ENCODE measurements at regions not wholly inside any gene's neighbourhood (a gene's known extent, or its start where the extent isn't known, plus 50 kb on each side); places are given as distances from the start of the nearest gene placed in this dataset.

DNA sequence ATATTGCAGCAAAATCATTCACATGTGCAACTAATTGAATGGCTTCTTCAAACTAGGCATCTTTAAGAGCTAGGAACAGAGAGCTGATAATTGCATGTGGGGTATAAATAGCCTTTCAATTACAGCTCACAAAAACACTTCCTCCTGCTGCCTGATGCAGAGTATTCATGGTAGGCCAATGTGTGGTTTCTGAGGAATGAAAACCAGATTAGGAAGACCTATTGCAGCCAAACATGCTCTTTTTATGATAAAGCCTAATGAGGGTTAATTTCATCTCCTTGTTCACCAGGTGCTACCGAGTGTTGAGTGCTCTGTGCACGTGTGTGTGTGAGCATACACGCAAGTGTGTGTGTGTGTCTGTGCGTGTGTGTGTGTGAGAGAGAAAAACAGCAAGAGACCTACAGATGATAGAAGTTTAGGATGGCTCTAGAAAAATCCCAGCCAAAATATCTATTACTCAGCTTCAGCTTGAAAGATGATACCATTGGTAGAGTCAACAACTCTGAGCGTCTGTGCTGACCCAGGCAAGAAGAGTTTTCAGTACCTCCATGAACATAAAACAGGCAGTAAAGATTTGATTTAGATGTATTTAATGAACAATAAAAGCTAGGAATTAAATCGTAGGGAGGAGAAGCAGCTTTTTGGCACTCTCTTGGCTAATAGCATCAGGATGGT lies 448.5 kb upstream of the ANKRD30A start (continued):
- TF ChIP-seq, protein P1, sequence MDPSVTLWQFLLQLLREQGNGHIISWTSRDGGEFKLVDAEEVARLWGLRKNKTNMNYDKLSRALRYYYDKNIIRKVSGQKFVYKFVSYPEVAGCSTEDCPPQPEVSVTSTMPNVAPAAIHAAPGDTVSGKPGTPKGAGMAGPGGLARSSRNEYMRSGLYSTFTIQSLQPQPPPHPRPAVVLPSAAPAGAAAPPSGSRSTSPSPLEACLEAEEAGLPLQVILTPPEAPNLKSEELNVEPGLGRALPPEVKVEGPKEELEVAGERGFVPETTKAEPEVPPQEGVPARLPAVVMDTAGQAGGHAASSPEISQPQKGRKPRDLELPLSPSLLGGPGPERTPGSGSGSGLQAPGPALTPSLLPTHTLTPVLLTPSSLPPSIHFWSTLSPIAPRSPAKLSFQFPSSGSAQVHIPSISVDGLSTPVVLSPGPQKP (IDR thresholded peaks at IDR 0.05; ENCODE audit: borderline replicate concordance, low read depth, low read length) = no peak

DNA sequence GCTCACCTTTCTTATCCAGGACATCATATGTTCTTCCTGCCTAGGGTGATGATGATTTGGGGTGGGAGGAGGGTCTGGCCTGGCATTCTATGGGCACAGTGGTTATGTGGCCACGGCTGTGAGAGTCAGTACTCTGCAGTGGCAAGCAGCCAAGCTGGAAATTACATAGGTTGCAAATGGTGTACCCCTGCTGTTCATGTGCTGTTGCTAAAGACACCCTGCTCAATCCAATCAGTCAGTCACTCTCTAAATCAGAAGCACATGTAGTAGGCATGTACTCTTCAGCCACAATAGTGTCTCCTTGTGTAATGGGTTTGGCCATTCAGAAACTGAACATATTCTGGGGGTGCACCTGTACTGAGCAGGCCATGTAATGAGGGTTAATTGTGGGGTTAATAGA lies 449.1 kb upstream of the ANKRD30A start:
- dilution Hi-C loops (cut with HindIII; ENCODE audit: low sequenced_read_pairs, unreplicated experiment) = no loop called here
- TF ChIP-seq, protein P2, sequence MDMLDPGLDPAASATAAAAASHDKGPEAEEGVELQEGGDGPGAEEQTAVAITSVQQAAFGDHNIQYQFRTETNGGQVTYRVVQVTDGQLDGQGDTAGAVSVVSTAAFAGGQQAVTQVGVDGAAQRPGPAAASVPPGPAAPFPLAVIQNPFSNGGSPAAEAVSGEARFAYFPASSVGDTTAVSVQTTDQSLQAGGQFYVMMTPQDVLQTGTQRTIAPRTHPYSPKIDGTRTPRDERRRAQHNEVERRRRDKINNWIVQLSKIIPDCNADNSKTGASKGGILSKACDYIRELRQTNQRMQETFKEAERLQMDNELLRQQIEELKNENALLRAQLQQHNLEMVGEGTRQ (IDR thresholded peaks at IDR 0.05; ENCODE audit: low read depth, low read length) = no peak
- TF ChIP-seq MXI1 (IDR thresholded peaks at IDR 0.05; ENCODE audit: borderline replicate concordance, low read depth, low read length) (no peak), RCOR1 (IDR thresholded peaks at IDR 0.05; ENCODE audit: insufficient replicate concordance, low read length) (no peak), RAD21 (IDR thresholded peaks at IDR 0.05; ENCODE audit: low read length) (no peak), MAZ (IDR thresholded peaks at IDR 0.05; ENCODE audit: borderline replicate concordance, low read depth, low read length) (no peak)
- TF ChIP-seq, protein P1 (IDR thresholded peaks at IDR 0.05; ENCODE audit: borderline replicate concordance, low read depth, low read length) = no peak
- H3K4me2 ChIP-seq (ENCODE audit: low read depth, low read length) = no peak overlapping the region; the same call in 1 of the 2 replicates
- H3K18ac ChIP-seq (ENCODE audit: low read depth, low read length) = peak overlapping the region; percentile 69; the same call in 1 of the 2 replicates
- peak overlapping the region; percentile 84 for H3K14ac ChIP-seq (replicated peaks; ENCODE audit: low read depth, low read length)
- DNase-seq = no peak
- WGBS, 2 experiments (ENCODE audit: extremely low coverage in 2 of 2, insufficient read length in 1 of 2) = no CpG with 5 or more reads among the region's 1 CpG
- intact Hi-C loops (cut with micrococcal nuclease) = loop anchor here (5.0 kb wide), 1 partner anchor 81 kb away; no protein-coding TSS in a partner anchor
- H2BK15ac ChIP-seq (ENCODE audit: low read depth, low read length) = peak overlapping the region; percentile 62; the same call in 2 of the 3 replicates
- peak overlapping the region; percentile 88 for H2BK120ac ChIP-seq (ENCODE audit: low read depth, low read length)
- BruUV-seq (replicated peaks) = no TSS peak
- peak overlapping the region; percentile 12; the same call in 1 of the 2 replicates for H4K5ac ChIP-seq (ENCODE audit: low read depth, low read length)
- ChIA-PET POLR2A (ENCODE audit: unreplicated experiment) (interaction anchor here (0.7 kb wide), 1 partner anchor 11 kb away, joined by 3 read pairs; no protein-coding TSS in a partner anchor), CTCF (interaction anchor here (0.6 to 1.6 kb wide), 2 partner anchors 44 to 49 kb away, joined by 3 read pairs; no protein-coding TSS in a partner anchor)
- ATAC-seq (ENCODE audit: low read depth) = no peak
- H2AK9ac ChIP-seq (replicated peaks; ENCODE audit: low read depth, low read length, poor library complexity) = no peak overlapping the region
- no peaks in the 10 kb centered on the region for H3K36me3 ChIP-seq (ENCODE audit: control insufficient read depth, insufficient read depth, low read length)
- in situ Hi-C loops (cut with MboI; ENCODE audit: low sequenced_read_pairs) = no loop called here
- H3K9me3 ChIP-seq (ENCODE audit: control insufficient read depth, insufficient read depth, low read length) = no peaks in the 10 kb centered on the region
- peak overlapping the region in 1 of 2 experiments; percentile 64; a peak in 1 of 4 replicates for H4K8ac ChIP-seq (ENCODE audit: low read depth in 2 of 2, low read length in 2 of 2)
- peak overlapping the region; percentile 95 for H2BK20ac ChIP-seq (ENCODE audit: low read depth, low read length)
- peak overlapping the region; percentile 94 for H3K4ac ChIP-seq (ENCODE audit: low read depth, low read length)
- no peak overlapping the region for H2AFZ ChIP-seq (replicated peaks; ENCODE audit: low read length, poor library complexity)
- no peaks in the 10 kb centered on the region; the same call in 1 of the 2 replicates for H4K20me1 ChIP-seq (ENCODE audit: insufficient read depth, low read length)
- H3K56ac ChIP-seq (ENCODE audit: extremely low read depth, insufficient read depth, low read length) = peak overlapping the region; percentile 9; the same call in 1 of the 2 replicates
- peaks cover 20% of the 10 kb centered on the region for H3K4me1 ChIP-seq (ENCODE audit: control insufficient read depth, insufficient read depth, low read length)
- peak overlapping the region; percentile 91 for H2AK5ac ChIP-seq (ENCODE audit: low read depth, low read length)
- peak overlapping the region; percentile 83 for H3K23ac ChIP-seq (ENCODE audit: low read depth, low read length)
- peak overlapping the region; percentile 82; the same call in 1 of the 2 replicates for H4K91ac ChIP-seq (ENCODE audit: insufficient read depth, low read depth, low read length)
- H3K9ac ChIP-seq (ENCODE audit: low read depth, low read length) = no peak overlapping the region
- no peaks in the 10 kb centered on the region for H3K27me3 ChIP-seq (ENCODE audit: control insufficient read depth, insufficient read depth, low read length)
- H3K4me3 ChIP-seq (ENCODE audit: insufficient read depth, low read depth, low read length) = no peak overlapping the region
- peaks cover 14% of the 10 kb centered on the region for H3K9me1 ChIP-seq (ENCODE audit: insufficient read depth, low read length)
- peaks cover 0 to 3% of the 10 kb centered on the region in 2 experiments; a peak in 1 of 4 replicates for H3K79me1 ChIP-seq (ENCODE audit: low read depth in 1 of 2, low read length in 2 of 2)
- no peak overlapping the region for H3K27ac ChIP-seq (ENCODE audit: insufficient read depth, low read length)
- peak overlapping the region; percentile 79 for H2BK5ac ChIP-seq (ENCODE audit: low read depth, low read length, poor library complexity, severe bottlenecking)

Measured in IMR-90 (cell line).